IMR-90 (cell line): ENCODE measurements at regions not wholly inside any gene's neighbourhood (a gene's known extent, or its start where the extent isn't known, plus 50 kb on each side); places are given as distances from the start of the nearest gene placed in this dataset.

Source experiments
- ATAC-seq: fragments of 200-7000 bp; cut with Tn5 transposase; 2 replicates; pipeline ENCODE4 v1.9.1; 2020; ENCODE audit warnings: low read depth, mild to moderate bottlenecking, moderate library complexity
- BruUV-seq: library from RNA; stranded (reverse); fragments of 400-500 nt; replicated peaks from 2 replicates; lab custom pipeline; 2021; lab: Mats Ljungman, UMichigan
- CTCF ChIA-PET: fragments of 300-600 bp; formaldehyde crosslinking; extraction: SDS; loops from one replicate; lab custom pipeline; 2021; ENCODE audit warnings: antibody characterized with exemption; lab: Yijun Ruan, JAX
- POLR2A ChIA-PET: fragments of 300-600 bp; sonication (Branson Sonifier 250); formaldehyde crosslinking; loops from one replicate; lab custom pipeline; 2022; ENCODE audit warnings: antibody characterized with exemption; ENCODE audit not compliant: unreplicated experiment; lab: Charles Lee
- DNase-seq: peaks from one replicate; pipeline ENCODE4 v3.0.0; 2013
- H2AFZ ChIP-seq: replicated peaks from 2 replicates; pipeline ENCODE3; 2013; ENCODE audit warnings: low read length, mild to moderate bottlenecking; ENCODE audit not compliant: poor library complexity
- H2AK5ac ChIP-seq: 2 replicates; pipeline ENCODE4 v1.6.1; 2013; ENCODE audit warnings: low read depth, low read length, inconsistent platforms
- H2AK9ac ChIP-seq: replicated peaks from 2 replicates; pipeline ENCODE3; 2013; ENCODE audit warnings: mild to moderate bottlenecking, low read depth, low read length, moderate library complexity; ENCODE audit not compliant: poor library complexity
- H2BK120ac ChIP-seq: 2 replicates; pipeline ENCODE4 v1.6.1; 2013; ENCODE audit warnings: low read depth, low read length, inconsistent platforms
- H2BK15ac ChIP-seq: 3 replicates; pipeline ENCODE4 v1.6.1; 2013; ENCODE audit warnings: low read depth, low read length, inconsistent platforms
- H2BK20ac ChIP-seq: 2 replicates; pipeline ENCODE4 v1.6.1; 2013; ENCODE audit warnings: low read depth, mild to moderate bottlenecking, inconsistent platforms, low read length, moderate library complexity
- H2BK5ac ChIP-seq: 2 replicates; pipeline ENCODE4 v1.6.1; 2013; ENCODE audit warnings: mild to moderate bottlenecking, low read depth, low read length, inconsistent platforms; ENCODE audit not compliant: poor library complexity, severe bottlenecking
- H3K14ac ChIP-seq: replicated peaks from 2 replicates; pipeline ENCODE4 v1.6.1; 2013; ENCODE audit warnings: low read depth, low read length, inconsistent platforms
- H3K18ac ChIP-seq: 2 replicates; pipeline ENCODE4 v1.6.1; 2013; ENCODE audit warnings: low read depth, low read length, control low read depth
- H3K23ac ChIP-seq: 2 replicates; pipeline ENCODE4 v1.6.1; 2013; ENCODE audit warnings: low read depth, low read length, inconsistent platforms
- H3K27ac ChIP-seq: 2 replicates; pipeline ENCODE4 v1.5.1; 2013; ENCODE audit warnings: mild to moderate bottlenecking, control low read depth, low read length; ENCODE audit not compliant: insufficient read depth
- H3K27me3 ChIP-seq: 2 replicates; pipeline ENCODE4 v1.6.1; 2013; ENCODE audit warnings: low read length; ENCODE audit not compliant: control insufficient read depth, insufficient read depth
- H3K36me3 ChIP-seq: 2 replicates; pipeline ENCODE4 v1.6.1; 2013; ENCODE audit warnings: low read length, mixed read lengths; ENCODE audit not compliant: control insufficient read depth, insufficient read depth
- H3K4ac ChIP-seq: 2 replicates; pipeline ENCODE4 v1.6.1; 2013; ENCODE audit warnings: low read depth, low read length, inconsistent platforms
- H3K4me1 ChIP-seq: 2 replicates; pipeline ENCODE4 v1.6.1; 2013; ENCODE audit warnings: low read length, mixed read lengths; ENCODE audit not compliant: control insufficient read depth, insufficient read depth
- H3K4me2 ChIP-seq: 2 replicates; pipeline ENCODE4 v1.6.1; 2013; ENCODE audit warnings: low read depth, mild to moderate bottlenecking, control low read depth, low read length, moderate library complexity
- H3K4me3 ChIP-seq: 2 replicates; pipeline ENCODE4 v1.5.1; 2013; ENCODE audit warnings: low read depth, mild to moderate bottlenecking, control low read depth, low read length, moderate library complexity; ENCODE audit not compliant: insufficient read depth
- H3K56ac ChIP-seq: 2 replicates; pipeline ENCODE4 v1.6.1; 2013; ENCODE audit warnings: low read length, inconsistent platforms; ENCODE audit not compliant: insufficient read depth; ENCODE audit errors: extremely low read depth
- H3K79me1 ChIP-seq, 2 experiments: 2 replicates each; pipeline ENCODE4 v1.6.1; 2013; ENCODE audit warnings: low read length in 2 of 2, inconsistent platforms in 1 of 2, low read depth in 1 of 2
- H3K9ac ChIP-seq: 2 replicates; pipeline ENCODE4 v1.6.1; 2013; ENCODE audit warnings: low read depth, low read length, control low read depth
- H3K9me1 ChIP-seq: 2 replicates; pipeline ENCODE4 v1.6.1; 2013; ENCODE audit warnings: low read length, inconsistent platforms; ENCODE audit not compliant: insufficient read depth
- H3K9me3 ChIP-seq: 2 replicates; pipeline ENCODE4 v1.6.1; 2013; ENCODE audit warnings: low read length; ENCODE audit not compliant: control insufficient read depth, insufficient read depth
- H4K20me1 ChIP-seq: 2 replicates; pipeline ENCODE4 v1.6.1; 2013; ENCODE audit warnings: low read length, inconsistent platforms; ENCODE audit not compliant: insufficient read depth
- H4K5ac ChIP-seq: 2 replicates; pipeline ENCODE4 v1.6.1; 2013; ENCODE audit warnings: mild to moderate bottlenecking, low read depth, low read length, control low read depth
- H4K8ac ChIP-seq, 2 experiments: 2 replicates each; pipeline ENCODE4 v1.6.1; 2013; ENCODE audit warnings: low read depth in 2 of 2, low read length in 2 of 2, control low read depth in 1 of 2, inconsistent platforms in 1 of 2
- H4K91ac ChIP-seq: 2 replicates; pipeline ENCODE4 v1.6.1; 2013; ENCODE audit warnings: low read depth, low read length, inconsistent platforms; ENCODE audit not compliant: insufficient read depth
- MAFK ChIP-seq: IDR thresholded peaks from 2 replicates; pipeline ENCODE4 v1.6.1; 2012; ENCODE audit warnings: low read depth, low read length, improper control_type of control experiment
- WGBS, 2 experiments: methylation state at CpG; one replicate each; pipeline versions ENCODE4 v1.1.5 to v1.1.7; 2013; ENCODE audit warnings: missing lambda C conversion rate in 2 of 2; ENCODE audit not compliant: insufficient read length in 1 of 2; ENCODE audit errors: extremely low coverage in 2 of 2; 5-methylcytosine and 5-hydroxymethylcytosine counted together
- dilution Hi-C: fragments of 300-500 bp; cut with HindIII; formaldehyde crosslinking; loops from one replicate; pipeline ENCODE4 v1.14.3; 2018; ENCODE audit warnings: low sequenced_read_pairs; ENCODE audit not compliant: unreplicated experiment
- in situ Hi-C: fragments of 300-500 bp; cut with MboI; formaldehyde crosslinking; loops from 3 replicates; pipeline ENCODE4 v1.14.3; 2019; ENCODE audit warnings: low sequenced_read_pairs, inconsistent platforms, mixed read lengths
- intact Hi-C: fragments of 100-400 bp; cut with micrococcal nuclease; formaldehyde crosslinking; loops from 2 replicates; pipeline ENCODE4 v1.10.0; 2022

GRCh38 chr1:229141689-229142377 lies 129.1 kb upstream of the RAB4A start:
- no TSS peak for BruUV-seq
- H2AK5ac ChIP-seq = no peak overlapping the region
- no peak for TF ChIP-seq MAFK
- H3K9me1 ChIP-seq = no peaks in the 10 kb centered on the region
- H2AFZ ChIP-seq = no peak overlapping the region
- no peak overlapping the region for H3K56ac ChIP-seq
- no peaks in the 10 kb centered on the region for H3K79me1 ChIP-seq
- dilution Hi-C loops = no loop called here
- no peaks in the 10 kb centered on the region; the same call in 1 of the 2 replicates for H3K9me3 ChIP-seq
- H2BK15ac ChIP-seq = no peak overlapping the region
- H2BK120ac ChIP-seq = no peak overlapping the region
- peaks cover 13% of the 10 kb centered on the region; the same call in 1 of the 2 replicates for H3K4me1 ChIP-seq
- H3K14ac ChIP-seq = no peak overlapping the region
- H3K9ac ChIP-seq = no peak overlapping the region
- H3K23ac ChIP-seq = no peak overlapping the region
- no peak for DNase-seq
- H4K91ac ChIP-seq = no peak overlapping the region
- 100% methylated on average over 1 of the region's 5 CpGs; no CpG with 5 or more reads in 1 of the 2 experiments for WGBS, 2 experiments
- ATAC-seq = no peak
- no peak overlapping the region for H2BK20ac ChIP-seq
- no peak overlapping the region for H3K4ac ChIP-seq
- CTCF ChIA-PET = no interaction called here
- H4K20me1 ChIP-seq = no peaks in the 10 kb centered on the region
- H3K27ac ChIP-seq = no peak overlapping the region
- no peak overlapping the region for H3K4me2 ChIP-seq
- in situ Hi-C loops = no loop called here
- H3K27me3 ChIP-seq = peaks cover 26% of the 10 kb centered on the region
- H3K18ac ChIP-seq = no peak overlapping the region
- H3K36me3 ChIP-seq = no peaks in the 10 kb centered on the region
- no peak overlapping the region for H3K4me3 ChIP-seq
- no peak overlapping the region for H4K5ac ChIP-seq
- POLR2A ChIA-PET = no interaction called here
- no peak overlapping the region for H2BK5ac ChIP-seq
- intact Hi-C loops = no loop called here
- no peak overlapping the region for H4K8ac ChIP-seq
- no peak overlapping the region for H2AK9ac ChIP-seq
